IMR-90 (cell line): ENCODE measurements at regions not wholly inside any gene's neighbourhood (a gene's known extent, or its start where the extent isn't known, plus 50 kb on each side); places are given as distances from the start of the nearest gene placed in this dataset.

ENCODE experiments used
- ATAC-seq: fragments of 200-7000 bp; cut with Tn5 transposase; 2 replicates; pipeline ENCODE4 v1.9.1; 2020; ENCODE audit warnings: low read depth, mild to moderate bottlenecking, moderate library complexity
- BruUV-seq: library from RNA; stranded (reverse); fragments of 400-500 nt; replicated peaks from 2 replicates; lab custom pipeline; 2021; lab: Mats Ljungman, UMichigan
- CTCF ChIA-PET: fragments of 300-600 bp; formaldehyde crosslinking; extraction: SDS; loops from one replicate; lab custom pipeline; 2021; ENCODE audit warnings: antibody characterized with exemption; lab: Yijun Ruan, JAX
- POLR2A ChIA-PET: fragments of 300-600 bp; sonication (Branson Sonifier 250); formaldehyde crosslinking; loops from one replicate; lab custom pipeline; 2022; ENCODE audit warnings: antibody characterized with exemption; ENCODE audit not compliant: unreplicated experiment; lab: Charles Lee
- DNase-seq: peaks from one replicate; pipeline ENCODE4 v3.0.0; 2013
- H2AFZ ChIP-seq: replicated peaks from 2 replicates; pipeline ENCODE3; 2013; ENCODE audit warnings: low read length, mild to moderate bottlenecking; ENCODE audit not compliant: poor library complexity
- H2AK5ac ChIP-seq: 2 replicates; pipeline ENCODE4 v1.6.1; 2013; ENCODE audit warnings: low read depth, low read length, inconsistent platforms
- H2AK9ac ChIP-seq: replicated peaks from 2 replicates; pipeline ENCODE3; 2013; ENCODE audit warnings: mild to moderate bottlenecking, low read depth, low read length, moderate library complexity; ENCODE audit not compliant: poor library complexity
- H2BK120ac ChIP-seq: 2 replicates; pipeline ENCODE4 v1.6.1; 2013; ENCODE audit warnings: low read depth, low read length, inconsistent platforms
- H2BK15ac ChIP-seq: 3 replicates; pipeline ENCODE4 v1.6.1; 2013; ENCODE audit warnings: low read depth, low read length, inconsistent platforms
- H2BK20ac ChIP-seq: 2 replicates; pipeline ENCODE4 v1.6.1; 2013; ENCODE audit warnings: low read depth, mild to moderate bottlenecking, inconsistent platforms, low read length, moderate library complexity
- H2BK5ac ChIP-seq: 2 replicates; pipeline ENCODE4 v1.6.1; 2013; ENCODE audit warnings: mild to moderate bottlenecking, low read depth, low read length, inconsistent platforms; ENCODE audit not compliant: poor library complexity, severe bottlenecking
- H3K14ac ChIP-seq: replicated peaks from 2 replicates; pipeline ENCODE4 v1.6.1; 2013; ENCODE audit warnings: low read depth, low read length, inconsistent platforms
- H3K18ac ChIP-seq: 2 replicates; pipeline ENCODE4 v1.6.1; 2013; ENCODE audit warnings: low read depth, low read length, control low read depth
- H3K23ac ChIP-seq: 2 replicates; pipeline ENCODE4 v1.6.1; 2013; ENCODE audit warnings: low read depth, low read length, inconsistent platforms
- H3K27ac ChIP-seq: 2 replicates; pipeline ENCODE4 v1.5.1; 2013; ENCODE audit warnings: mild to moderate bottlenecking, control low read depth, low read length; ENCODE audit not compliant: insufficient read depth
- H3K27me3 ChIP-seq: 2 replicates; pipeline ENCODE4 v1.6.1; 2013; ENCODE audit warnings: low read length; ENCODE audit not compliant: control insufficient read depth, insufficient read depth
- H3K36me3 ChIP-seq: 2 replicates; pipeline ENCODE4 v1.6.1; 2013; ENCODE audit warnings: low read length, mixed read lengths; ENCODE audit not compliant: control insufficient read depth, insufficient read depth
- H3K4ac ChIP-seq: 2 replicates; pipeline ENCODE4 v1.6.1; 2013; ENCODE audit warnings: low read depth, low read length, inconsistent platforms
- H3K4me1 ChIP-seq: 2 replicates; pipeline ENCODE4 v1.6.1; 2013; ENCODE audit warnings: low read length, mixed read lengths; ENCODE audit not compliant: control insufficient read depth, insufficient read depth
- H3K4me2 ChIP-seq: 2 replicates; pipeline ENCODE4 v1.6.1; 2013; ENCODE audit warnings: low read depth, mild to moderate bottlenecking, control low read depth, low read length, moderate library complexity
- H3K4me3 ChIP-seq: 2 replicates; pipeline ENCODE4 v1.5.1; 2013; ENCODE audit warnings: low read depth, mild to moderate bottlenecking, control low read depth, low read length, moderate library complexity; ENCODE audit not compliant: insufficient read depth
- H3K56ac ChIP-seq: 2 replicates; pipeline ENCODE4 v1.6.1; 2013; ENCODE audit warnings: low read length, inconsistent platforms; ENCODE audit not compliant: insufficient read depth; ENCODE audit errors: extremely low read depth
- H3K79me1 ChIP-seq, 2 experiments: 2 replicates each; pipeline ENCODE4 v1.6.1; 2013; ENCODE audit warnings: low read length in 2 of 2, inconsistent platforms in 1 of 2, low read depth in 1 of 2
- H3K9ac ChIP-seq: 2 replicates; pipeline ENCODE4 v1.6.1; 2013; ENCODE audit warnings: low read depth, low read length, control low read depth
- H3K9me1 ChIP-seq: 2 replicates; pipeline ENCODE4 v1.6.1; 2013; ENCODE audit warnings: low read length, inconsistent platforms; ENCODE audit not compliant: insufficient read depth
- H3K9me3 ChIP-seq: 2 replicates; pipeline ENCODE4 v1.6.1; 2013; ENCODE audit warnings: low read length; ENCODE audit not compliant: control insufficient read depth, insufficient read depth
- H4K20me1 ChIP-seq: 2 replicates; pipeline ENCODE4 v1.6.1; 2013; ENCODE audit warnings: low read length, inconsistent platforms; ENCODE audit not compliant: insufficient read depth
- H4K5ac ChIP-seq: 2 replicates; pipeline ENCODE4 v1.6.1; 2013; ENCODE audit warnings: mild to moderate bottlenecking, low read depth, low read length, control low read depth
- H4K8ac ChIP-seq, 2 experiments: 2 replicates each; pipeline ENCODE4 v1.6.1; 2013; ENCODE audit warnings: low read depth in 2 of 2, low read length in 2 of 2, control low read depth in 1 of 2, inconsistent platforms in 1 of 2
- H4K91ac ChIP-seq: 2 replicates; pipeline ENCODE4 v1.6.1; 2013; ENCODE audit warnings: low read depth, low read length, inconsistent platforms; ENCODE audit not compliant: insufficient read depth
- MAZ ChIP-seq: IDR thresholded peaks from 2 replicates; pipeline ENCODE4 v1.6.1; 2012; ENCODE audit warnings: low read depth, mild to moderate bottlenecking, low read length, improper control_type of control experiment, moderate library complexity, borderline replicate concordance
- WGBS, 2 experiments: methylation state at CpG; one replicate each; pipeline versions ENCODE4 v1.1.5 to v1.1.7; 2013; ENCODE audit warnings: missing lambda C conversion rate in 2 of 2; ENCODE audit not compliant: insufficient read length in 1 of 2; ENCODE audit errors: extremely low coverage in 2 of 2; 5-methylcytosine and 5-hydroxymethylcytosine counted together
- dilution Hi-C: fragments of 300-500 bp; cut with HindIII; formaldehyde crosslinking; loops from one replicate; pipeline ENCODE4 v1.14.3; 2018; ENCODE audit warnings: low sequenced_read_pairs; ENCODE audit not compliant: unreplicated experiment
- in situ Hi-C: fragments of 300-500 bp; cut with MboI; formaldehyde crosslinking; loops from 3 replicates; pipeline ENCODE4 v1.14.3; 2019; ENCODE audit warnings: low sequenced_read_pairs, inconsistent platforms, mixed read lengths
- intact Hi-C: fragments of 100-400 bp; cut with micrococcal nuclease; formaldehyde crosslinking; loops from 2 replicates; pipeline ENCODE4 v1.10.0; 2022

DNA sequence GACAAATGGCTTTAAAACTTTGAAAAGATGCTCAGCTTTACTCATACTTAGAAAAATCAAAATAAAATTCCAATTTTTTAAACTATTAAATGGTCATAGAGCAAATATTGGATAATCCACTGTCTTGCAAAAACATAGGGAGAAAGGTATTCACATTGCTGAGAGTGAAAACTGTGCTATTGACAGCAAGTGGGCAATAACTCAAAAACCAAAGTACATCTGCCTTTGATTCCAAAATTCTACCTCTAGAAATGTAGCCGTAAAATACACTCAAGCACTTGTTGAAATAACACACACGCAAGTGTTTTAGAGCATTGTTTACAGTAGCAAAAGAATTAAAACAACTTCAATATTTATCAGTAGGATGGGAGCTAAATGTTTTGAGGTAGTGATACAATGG, 210.6 kb upstream of the HS3ST3A1 start:
- no peaks in the 10 kb centered on the region for H3K9me3 ChIP-seq
- no peak overlapping the region for H2AK5ac ChIP-seq
- no peak overlapping the region for H3K4ac ChIP-seq
- intact Hi-C loops (no loop called here), in situ Hi-C loops (no loop called here), dilution Hi-C loops (no loop called here)
- DNase-seq (no peak), ATAC-seq (no peak)
- no peak overlapping the region for H3K14ac ChIP-seq
- no CpG with 5 or more reads among the region's 2 CpGs for WGBS, 2 experiments
- no peaks in the 10 kb centered on the region for H3K36me3 ChIP-seq
- H3K27me3 ChIP-seq: no peaks in the 10 kb centered on the region
- H4K8ac ChIP-seq: no peak overlapping the region
- no peak overlapping the region for H2BK15ac ChIP-seq
- H3K18ac ChIP-seq: no peak overlapping the region
- H2BK20ac ChIP-seq: no peak overlapping the region
- H3K79me1 ChIP-seq: no peaks in the 10 kb centered on the region
- CTCF ChIA-PET: no interaction called here
- H3K9me1 ChIP-seq: no peaks in the 10 kb centered on the region
- POLR2A ChIA-PET: no interaction called here
- TF ChIP-seq MAZ: no peak
- H4K91ac ChIP-seq: no peak overlapping the region
- H3K4me3 ChIP-seq: no peak overlapping the region
- no TSS peak for BruUV-seq
- no peak overlapping the region for H3K23ac ChIP-seq
- no peak overlapping the region for H2BK120ac ChIP-seq
- no peaks in the 10 kb centered on the region for H4K20me1 ChIP-seq
- H3K27ac ChIP-seq: no peak overlapping the region
- H3K9ac ChIP-seq: no peak overlapping the region
- no peak overlapping the region for H2AK9ac ChIP-seq
- no peaks in the 10 kb centered on the region for H3K4me1 ChIP-seq
- H2BK5ac ChIP-seq: no peak overlapping the region
- H3K4me2 ChIP-seq: no peak overlapping the region
- H3K56ac ChIP-seq: no peak overlapping the region
- H2AFZ ChIP-seq: no peak overlapping the region
- no peak overlapping the region for H4K5ac ChIP-seq
